Endothelial cell of umbilical vein (primary cell): ENCODE measurements at regions not wholly inside any gene's neighbourhood (a gene's known extent, or its start where the extent isn't known, plus 50 kb on each side); places are given as distances from the start of the nearest gene placed in this dataset.

ENCODE experiments used
- BruUV-seq: library from RNA; stranded (reverse); fragments of 400-500 nt; replicated peaks from 2 replicates; lab custom pipeline; 2021; lab: Mats Ljungman, UMichigan
- CTCF ChIA-PET: fragments of 300-600, 350-600 bp; sonication (Branson Sonifier 250); formaldehyde crosslinking; loops from one replicate; lab custom pipeline; 2021; ENCODE audit warnings: antibody characterized with exemption, inconsistent platforms; lab: Charles Lee
- POLR2A ChIA-PET: fragments of 300-600, 350-600 bp; sonication (Branson Sonifier 250); formaldehyde crosslinking; loops from one replicate; lab custom pipeline; 2021; ENCODE audit warnings: antibody characterized with exemption, inconsistent platforms; lab: Charles Lee
- DNase-seq: peaks from one replicate; pipeline ENCODE4 v3.0.0-alpha.2; 2011; ENCODE audit warnings: low read depth, low spot score
- FAIRE-seq: peaks from 2 replicates; lab custom pipeline; 2011; peaks lifted over from hg19 to GRCh38; lab: Jason Lieb, UNC
- H2AFZ ChIP-seq: 2 replicates; pipeline ENCODE4 v1.6.0; 2012; ENCODE audit warnings: low read depth, low read length, control low read depth, inconsistent platforms
- H3K27ac ChIP-seq: 2 replicates; pipeline ENCODE4 v1.5.1; 2011; ENCODE audit warnings: low read depth, mild to moderate bottlenecking, control low read depth, low read length, moderate library complexity; ENCODE audit not compliant: insufficient read depth
- H3K27me3 ChIP-seq, 2 experiments: 2 replicates each; pipeline versions ENCODE4 v1.6.0 to v1.6.1; 2011; ENCODE audit warnings: low read length in 2 of 2, mixed read lengths in 1 of 2; ENCODE audit not compliant: control insufficient read depth in 2 of 2, insufficient read depth in 2 of 2
- H3K36me3 ChIP-seq, 2 experiments: 2 replicates in 1 of 2; 3 replicates in 1 of 2; pipeline ENCODE4 v1.5.1; 2011; ENCODE audit warnings: low read length in 2 of 2, mild to moderate bottlenecking in 1 of 2, moderate library complexity in 1 of 2; ENCODE audit not compliant: control insufficient read depth in 2 of 2, insufficient read depth in 2 of 2; ENCODE audit errors: extremely low read depth in 1 of 2
- H3K4me1 ChIP-seq: 3 replicates; pipeline ENCODE4 v1.5.1; 2011; ENCODE audit warnings: mild to moderate bottlenecking, low read length; ENCODE audit not compliant: control insufficient read depth, insufficient read depth; ENCODE audit errors: extremely low read depth
- H3K4me2 ChIP-seq: 2 replicates; pipeline ENCODE4 v1.6.1; 2011; ENCODE audit warnings: low read length, control low read depth, mixed read lengths; ENCODE audit not compliant: insufficient read depth
- H3K4me3 ChIP-seq, 3 experiments: fragments of 200-600 bp in 1 of 3; sonication (generic), shearing (Covaris generic) in 1 of 3; replicated peaks in 1 of 3; 2 replicates each; pipeline ENCODE4 v1.5.1; 2011 to 2016; ENCODE audit warnings: control low read depth in 3 of 3, low read length in 3 of 3, mild to moderate bottlenecking in 2 of 3, inconsistent platforms in 1 of 3, low read depth in 1 of 3, moderate library complexity in 1 of 3; ENCODE audit not compliant: insufficient read depth in 1 of 3
- H3K79me2 ChIP-seq: 2 replicates; pipeline ENCODE4 v1.6.0; 2012; ENCODE audit warnings: low read length, inconsistent platforms; ENCODE audit not compliant: control insufficient read depth, insufficient read depth
- H3K9ac ChIP-seq: replicated peaks from 2 replicates; pipeline ENCODE3; 2011; ENCODE audit warnings: low read length, control low read depth; ENCODE audit not compliant: insufficient read depth; ENCODE audit errors: extremely low read depth
- H3K9me1 ChIP-seq: replicated peaks from 3 replicates; pipeline ENCODE4 v1.6.0; 2011; ENCODE audit warnings: mild to moderate bottlenecking, low read length; ENCODE audit not compliant: control insufficient read depth, insufficient read depth; ENCODE audit errors: extremely low read depth
- H3K9me3 ChIP-seq: replicated peaks from 2 replicates; pipeline ENCODE4 v1.5.1; 2012; ENCODE audit warnings: low read length, inconsistent platforms; ENCODE audit not compliant: control insufficient read depth, insufficient read depth
- H4K20me1 ChIP-seq: replicated peaks from 2 replicates; pipeline ENCODE3; 2011; ENCODE audit warnings: mild to moderate bottlenecking, low read length; ENCODE audit not compliant: control insufficient read depth, insufficient read depth; ENCODE audit errors: extremely low read depth
- CTCF ChIP-seq, 2 donors: IDR thresholded peaks; 1 replicate in 1 of 2; 2 replicates in 1 of 2; pipeline ENCODE4 v1.5.1; 2011; ENCODE audit warnings: low read length in 2 of 2, mild to moderate bottlenecking in 2 of 2, moderate library complexity in 2 of 2, control low read depth in 1 of 2, inconsistent platforms in 1 of 2, low read depth in 1 of 2; ENCODE audit not compliant: insufficient read depth in 1 of 2; ENCODE audit errors: extremely low read depth in 1 of 2
- EZH2 ChIP-seq: IDR thresholded peaks from 2 replicates; pipeline ENCODE4 v1.6.1; 2012; ENCODE audit warnings: borderline replicate concordance, low read depth, mild to moderate bottlenecking, moderate library complexity, low read length, inconsistent platforms; ENCODE audit not compliant: severe bottlenecking
- FOS ChIP-seq: IDR thresholded peaks from 2 replicates; pipeline ENCODE4 v1.6.1; 2011; ENCODE audit warnings: mild to moderate bottlenecking, low read length, moderate library complexity, borderline replicate concordance; ENCODE audit not compliant: insufficient read depth
- GATA2 ChIP-seq: IDR thresholded peaks from 2 replicates; pipeline ENCODE4 v1.7.0; 2011; ENCODE audit warnings: low read depth, mild to moderate bottlenecking, moderate library complexity, mixed read lengths, low read length; ENCODE audit not compliant: insufficient read length, insufficient read depth
- JUN ChIP-seq: IDR thresholded peaks from 2 replicates; pipeline ENCODE4 v1.6.1; 2011; ENCODE audit warnings: borderline replicate concordance, low read depth; ENCODE audit not compliant: insufficient read length, insufficient read depth
- MYC ChIP-seq: IDR thresholded peaks from one replicate; pipeline ENCODE4 v1.6.1; 2011; ENCODE audit warnings: mild to moderate bottlenecking, low read depth, low read length
- POLR2A ChIP-seq: IDR thresholded peaks from 2 replicates; pipeline ENCODE4 v1.6.1; 2012; ENCODE audit warnings: low read depth, mild to moderate bottlenecking, control low read depth, low read length
- POLR2AphosphoS5 ChIP-seq: IDR thresholded peaks from 2 replicates; pipeline ENCODE4 v1.6.1; 2012; ENCODE audit warnings: low read depth, mild to moderate bottlenecking, control low read depth, low read length, moderate library complexity; ENCODE audit not compliant: insufficient read depth
- dilution Hi-C: fragments of 300-500 bp; cut with MboI; formaldehyde crosslinking; loops from one replicate; pipeline ENCODE4 v1.15.0; 2019; ENCODE audit warnings: low sequenced_read_pairs; ENCODE audit not compliant: extremely low pct_ligation_motif_present
- intact Hi-C: fragments of 100-400 bp; cut with micrococcal nuclease; formaldehyde crosslinking; loops from one replicate; pipeline ENCODE4 v1.10.0; 2022
- TF ChIP-seq, protein P1 (sequence below): IDR thresholded peaks from 2 replicates; pipeline ENCODE4 v1.6.1; 2011; ENCODE audit not compliant: insufficient read depth, insufficient read length

GRCh38 chr2:171630089-171630770, 57.0 kb upstream of the DYNC1I2 start:
- Histone ChIP-seq H3K4me3 (no peak overlapping the region), H3K4me2 (no peak overlapping the region), H4K20me1 (no peaks in the 10 kb centered on the region), H3K4me1 (no peaks in the 10 kb centered on the region), H3K27me3 (no peaks in the 10 kb centered on the region), H3K9me1 (no peaks in the 10 kb centered on the region), H3K9ac (no peak overlapping the region), H3K79me2 (no peaks in the 10 kb centered on the region), H3K9me3 (no peaks in the 10 kb centered on the region), H2AFZ (no peak overlapping the region), H3K27ac (no peak overlapping the region), H3K36me3 (no peaks in the 10 kb centered on the region)
- dilution Hi-C loops: no loop called here
- no TSS peak for BruUV-seq
- intact Hi-C loops: no loop called here
- ChIA-PET CTCF (no interaction called here), POLR2A (no interaction called here)
- DNase-seq (no peak), FAIRE-seq (no peak)
- TF ChIP-seq JUN (no peak), MYC (no peak)

DNA sequence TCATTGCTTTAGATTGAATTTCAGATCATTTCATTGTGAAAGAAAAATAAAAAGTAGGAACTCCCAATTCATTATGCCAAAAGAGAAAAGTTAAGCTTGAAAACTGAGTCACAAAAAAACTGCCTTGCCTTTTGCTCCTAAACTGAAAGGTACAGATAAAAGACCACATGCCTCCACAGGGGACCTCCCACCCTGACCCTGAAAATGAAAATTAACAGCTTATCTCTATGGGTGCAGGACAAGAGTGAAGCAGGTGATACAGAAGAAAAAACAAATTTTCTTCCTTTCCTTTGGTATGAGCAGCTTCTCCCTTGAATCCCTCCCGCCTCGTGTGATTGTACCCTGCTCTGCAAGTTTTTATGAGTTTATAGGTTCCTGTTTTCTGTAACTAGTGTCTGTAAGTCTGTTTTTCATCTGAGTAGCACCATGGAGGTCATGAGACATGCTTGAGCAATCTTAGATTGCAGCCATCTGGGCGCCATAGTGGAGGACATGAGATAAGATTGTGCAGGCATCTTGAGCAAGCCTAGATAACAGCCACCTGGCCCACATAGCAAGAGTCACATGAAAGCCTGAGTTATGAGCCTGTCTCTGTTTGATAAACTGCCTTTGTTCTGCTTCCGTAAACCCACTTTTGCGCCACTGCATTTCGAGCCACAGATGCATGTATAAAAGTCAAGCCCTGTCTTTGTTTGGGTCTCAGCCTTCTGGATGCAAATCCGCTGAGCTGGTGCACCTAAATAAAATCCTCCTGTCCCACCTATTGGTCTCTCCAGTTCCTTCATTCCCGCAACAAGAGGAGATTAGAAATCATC, 56.2 kb upstream of the DYNC1I2 start:
- Histone ChIP-seq H3K9ac (no peak overlapping the region), H3K4me2 (no peak overlapping the region), H3K27ac (no peak overlapping the region), H3K79me2 (no peaks in the 10 kb centered on the region), H2AFZ (no peak overlapping the region), H3K36me3 (no peaks in the 10 kb centered on the region), H3K27me3 (no peaks in the 10 kb centered on the region), H4K20me1 (no peaks in the 10 kb centered on the region), H3K4me1 (no peaks in the 10 kb centered on the region), H3K9me1 (no peaks in the 10 kb centered on the region), H3K4me3 (no peak overlapping the region), H3K9me3 (no peaks in the 10 kb centered on the region)
- ChIA-PET CTCF (no interaction called here), POLR2A (no interaction called here)
- FAIRE-seq (no peak), DNase-seq (no peak)
- no peak for TF ChIP-seq MYC
- no peak for TF ChIP-seq POLR2AphosphoS5
- no peak for TF ChIP-seq GATA2
- no peak for TF ChIP-seq FOS
- no peak for TF ChIP-seq JUN
- no peak for TF ChIP-seq EZH2
- TF ChIP-seq POLR2A: no peak
- TF ChIP-seq, protein P1, sequence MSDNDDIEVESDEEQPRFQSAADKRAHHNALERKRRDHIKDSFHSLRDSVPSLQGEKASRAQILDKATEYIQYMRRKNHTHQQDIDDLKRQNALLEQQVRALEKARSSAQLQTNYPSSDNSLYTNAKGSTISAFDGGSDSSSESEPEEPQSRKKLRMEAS: no peak
- no peak for TF ChIP-seq CTCF (IDR thresholded peaks at IDR 0.05; ENCODE audit: extremely low read depth in 1 of 2, insufficient read depth in 1 of 2, low read depth in 1 of 2, low read length in 2 of 2)
- BruUV-seq: no TSS peak
- dilution Hi-C loops (no loop called here), intact Hi-C loops (no loop called here)
